GM13977 (cell line): ENCODE measurements at regions not wholly inside any gene's neighbourhood (a gene's known extent, or its start where the extent isn't known, plus 50 kb on each side); places are given as distances from the start of the nearest gene placed in this dataset.

Source experiments
- DNase-seq: peaks from one replicate; pipeline ENCODE4 v3.0.0; 2012; ENCODE audit warnings: low spot score
- CTCF ChIP-seq: IDR thresholded peaks from 2 replicates; pipeline ENCODE4 v1.5.1; 2012; ENCODE audit warnings: mild to moderate bottlenecking, control low read depth; ENCODE audit not compliant: insufficient read depth; ENCODE audit errors: extremely low read depth, missing control alignments
- in situ Hi-C: fragments of 300-500 bp; cut with MboI; formaldehyde crosslinking; loops from one replicate; pipeline ENCODE4 v1.12.0; 2022; ENCODE audit warnings: low sequenced_read_pairs, low pct_unique_long_range_greater_than_20kb, mixed read lengths, inconsistent platforms; ENCODE audit not compliant: unreplicated experiment

- no peak for TF ChIP-seq CTCF
- DNase-seq, result peak; percentile 21
Observed at GRCh38 chr6:82419132-82419581, 55.5 kb downstream of the TPBG start.

GRCh38 chr6:82419859-82420258 lies 56.2 kb downstream of the TPBG start:
- no peak for TF ChIP-seq CTCF
- in situ Hi-C loops, result no loop called here
- DNase-seq, result no peak

More at GRCh38 chr6:82419132-82419581, 55.5 kb downstream of the TPBG start:
- in situ Hi-C loops, result no loop called here

GRCh38 chr6:82430611-82431010 lies 67.0 kb downstream of the TPBG start:
- no peak for DNase-seq
- TF ChIP-seq CTCF, result no peak
- in situ Hi-C loops, result no loop called here

- DNase-seq, result no peak
- in situ Hi-C loops, result no loop called here
Observed at GRCh38 chr6:82436740-82437139, 73.1 kb downstream of the TPBG start.

GRCh38 chr6:82437701-82438100 lies 74.1 kb downstream of the TPBG start:
- in situ Hi-C loops, result no loop called here
- no peak for DNase-seq
- no peak for TF ChIP-seq CTCF

More at GRCh38 chr6:82436740-82437139, 73.1 kb downstream of the TPBG start:
- no peak for TF ChIP-seq CTCF

GRCh38 chr6:82441047-82441855 lies 77.6 kb downstream of the TPBG start:
- TF ChIP-seq CTCF, result no peak
- no peak for DNase-seq
- in situ Hi-C loops, result no loop called here
